ENCODE measurements at regions not wholly inside any gene's neighbourhood (a gene's known extent, or its start where the extent isn't known, plus 50 kb on each side); places are given as distances from the start of the nearest gene placed in this dataset.
"Not testable (repeated sequence)": the region's sequence is repeated elsewhere in the genome, so short reads cannot be mapped to it uniquely, and the experiment has no call there.

DNA sequence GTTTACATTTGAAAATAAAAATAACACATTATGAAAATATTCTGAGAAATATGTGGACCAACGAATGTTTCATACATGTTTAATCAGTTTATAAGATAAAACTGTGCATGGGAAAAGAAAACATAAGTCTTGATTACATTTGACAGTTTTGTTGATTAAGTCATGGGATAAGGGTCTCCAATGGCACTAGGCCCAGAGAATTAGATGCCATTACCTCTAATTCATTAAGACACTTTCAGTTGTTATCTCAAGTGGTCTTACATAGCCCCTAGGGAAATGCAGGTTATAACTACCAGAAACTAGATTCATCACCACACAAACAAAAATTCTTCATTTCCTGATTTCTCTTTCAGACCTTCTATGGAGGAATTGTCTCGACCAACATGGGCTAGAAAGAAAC, 300.8 kb downstream of the PCDH7 start:
- no peak for DNase-seq

DNA sequence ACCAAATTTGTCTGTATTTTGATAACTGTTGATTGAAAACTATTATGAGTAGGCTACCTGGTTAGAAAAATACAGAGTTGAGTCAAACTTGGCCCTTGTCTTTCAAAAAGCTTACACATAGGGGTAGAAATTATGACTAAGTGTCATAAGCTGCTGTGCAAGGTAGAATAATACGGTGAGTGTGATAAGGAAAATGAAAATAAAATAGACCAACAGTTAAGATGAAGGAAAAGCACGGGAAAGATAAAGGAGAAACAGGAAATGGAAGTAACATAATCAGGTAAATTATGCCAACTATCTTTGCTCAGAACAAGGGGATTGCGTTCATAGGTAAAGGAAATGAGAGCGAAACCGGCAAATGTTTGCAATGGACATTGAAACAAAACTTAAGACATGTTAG, 302.5 kb downstream of the PCDH7 start:
- no peak for DNase-seq

- DNase-seq: no peak
Observed at GRCh38 chr4:31023109-31023508, 302.9 kb downstream of the PCDH7 start.

GRCh38 chr4:31023742-31024141, 303.6 kb downstream of the PCDH7 start:
- no peak for DNase-seq

DNA sequence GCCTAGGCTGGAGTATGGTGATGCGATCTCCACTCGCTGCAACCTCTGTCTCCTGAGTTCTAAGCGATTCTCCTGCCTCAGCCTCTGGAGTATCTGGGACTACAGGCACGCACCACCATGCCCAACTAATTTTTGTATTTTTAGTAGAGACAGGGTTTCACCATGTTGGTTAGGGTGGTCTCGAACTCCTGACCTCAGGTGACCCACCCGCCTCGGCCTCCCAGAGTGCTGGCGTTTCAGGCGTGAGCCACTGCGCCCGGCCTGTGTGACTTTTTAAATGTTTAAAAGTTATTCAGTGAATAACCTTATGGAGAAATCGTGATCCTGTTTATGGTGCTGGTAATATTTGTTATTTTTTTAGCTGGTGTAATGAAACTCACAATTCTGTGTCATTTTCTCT, 304.6 kb downstream of the PCDH7 start:
- not testable (repeated sequence) for DNase-seq

- no peak for DNase-seq
Observed at GRCh38 chr4:31026256-31026655, 306.1 kb downstream of the PCDH7 start.

DNA sequence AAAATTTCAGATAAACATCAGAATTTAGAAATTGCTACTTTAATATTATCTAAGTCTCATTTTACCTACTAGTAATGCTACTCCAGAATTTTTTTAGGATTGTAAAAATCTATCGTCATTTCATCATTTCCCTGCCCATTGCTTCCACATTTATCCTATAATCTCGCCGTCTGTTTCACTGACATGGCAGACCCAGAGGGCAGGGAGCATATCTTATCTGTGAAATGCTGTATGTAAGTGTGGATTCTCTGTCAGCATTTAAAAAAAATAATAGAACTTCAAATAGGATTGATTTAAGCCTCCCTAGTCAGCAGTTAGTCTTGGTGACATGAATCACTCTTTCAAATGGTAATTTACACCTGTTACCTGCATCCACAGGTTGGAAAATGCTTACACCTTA, 314.4 kb downstream of the PCDH7 start:
- DNase-seq: no peak

DNA sequence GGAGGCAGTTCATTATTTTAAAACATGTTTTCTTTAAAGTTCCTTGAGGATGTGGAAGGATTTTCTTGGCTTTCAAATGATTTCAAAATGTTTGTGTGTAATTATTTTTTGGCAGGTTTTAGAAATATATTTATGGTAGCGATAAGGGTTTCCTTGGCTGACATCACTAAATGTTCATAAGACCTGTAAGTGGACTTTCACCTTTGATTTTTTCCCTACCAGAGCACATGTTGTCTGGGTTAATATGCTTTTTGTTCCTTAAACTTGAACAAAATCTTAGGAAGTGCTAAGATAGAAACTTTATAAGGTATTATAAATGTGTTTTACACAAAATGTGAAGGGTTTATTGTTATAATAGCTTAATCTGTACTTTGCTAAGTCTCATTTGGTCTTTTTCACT, 315.6 kb downstream of the PCDH7 start:
- DNase-seq: no peak

GRCh38 chr4:31037703-31038102, 317.5 kb downstream of the PCDH7 start:
- DNase-seq: peak in 1 of 2 experiments; percentile 5

DNA sequence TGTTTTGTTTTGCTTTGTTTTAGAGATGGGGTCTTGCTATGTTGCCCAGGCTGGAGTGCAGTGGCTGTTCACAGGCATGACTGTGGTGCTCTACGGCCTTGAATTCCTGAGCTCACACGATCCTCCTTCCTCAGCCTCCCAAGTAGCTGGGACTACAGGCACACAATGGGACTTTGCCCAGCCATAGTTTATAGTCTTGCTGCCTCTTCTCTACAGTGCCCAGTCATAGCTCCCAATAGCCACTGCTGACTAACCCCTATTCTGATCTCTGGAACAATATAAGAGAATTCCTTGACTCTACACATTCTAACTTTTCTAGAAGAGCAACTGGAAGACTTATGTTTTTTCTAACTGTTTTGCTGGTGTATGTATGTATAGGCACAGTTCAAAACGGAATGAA, 319.2 kb downstream of the PCDH7 start:
- no peak for DNase-seq

DNA sequence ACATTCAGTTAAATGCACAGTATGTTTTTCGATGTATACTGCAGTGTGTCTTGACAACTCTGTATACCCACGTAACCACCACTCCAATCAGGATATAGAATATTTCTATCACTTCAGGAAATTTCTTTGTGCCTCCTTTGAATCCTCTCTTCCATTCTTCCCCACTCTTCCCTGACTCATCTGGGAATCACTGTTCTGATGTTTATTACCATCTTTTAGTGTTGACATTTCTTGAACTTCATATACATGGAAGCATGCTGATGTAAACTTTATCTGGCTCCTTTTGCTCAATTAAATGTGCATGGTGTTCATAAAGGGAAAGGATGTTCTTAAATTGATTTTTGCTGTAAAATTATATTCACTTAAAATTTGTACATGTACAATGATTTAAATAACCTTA, 319.9 kb downstream of the PCDH7 start:
- DNase-seq: no peak

DNA sequence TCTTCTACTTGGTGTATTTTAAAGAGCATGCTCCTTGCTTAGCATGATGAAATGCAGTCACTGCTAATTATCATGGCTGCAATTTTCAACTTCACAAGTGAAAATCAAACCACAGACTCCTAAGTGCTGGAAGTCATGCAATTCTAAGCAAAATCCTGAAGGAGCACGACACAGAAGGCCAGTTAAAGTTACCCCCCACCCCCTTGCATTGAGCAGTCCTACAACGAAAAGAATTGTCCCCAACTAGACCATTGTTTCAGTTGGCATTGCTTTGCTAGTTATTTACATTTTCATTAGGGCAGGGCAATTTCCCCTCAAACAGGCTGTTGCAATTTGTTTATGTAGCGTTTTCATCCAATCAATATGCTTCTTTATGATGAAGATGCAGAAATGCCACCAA, 321.2 kb downstream of the PCDH7 start:
- DNase-seq: no peak

DNA sequence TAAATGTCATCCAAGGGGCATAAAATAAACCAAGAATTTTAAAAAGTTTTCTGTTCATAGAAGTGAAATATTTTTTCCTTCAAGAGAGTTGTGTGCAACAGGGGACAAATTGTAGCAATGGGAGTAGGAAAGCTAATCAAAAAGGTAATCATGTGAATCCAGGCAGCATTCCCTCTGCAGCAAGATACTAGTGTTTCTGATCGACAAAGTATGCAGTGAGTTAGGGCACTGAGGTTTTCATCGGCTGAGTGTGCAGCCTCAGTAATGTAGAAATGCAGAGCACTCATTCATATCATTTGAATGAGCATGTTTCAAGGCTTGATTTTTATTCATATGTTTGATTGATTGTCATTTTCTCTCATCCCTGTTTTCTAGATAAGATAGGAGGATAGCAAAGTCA, 321.7 kb downstream of the PCDH7 start:
- DNase-seq: no peak

DNA sequence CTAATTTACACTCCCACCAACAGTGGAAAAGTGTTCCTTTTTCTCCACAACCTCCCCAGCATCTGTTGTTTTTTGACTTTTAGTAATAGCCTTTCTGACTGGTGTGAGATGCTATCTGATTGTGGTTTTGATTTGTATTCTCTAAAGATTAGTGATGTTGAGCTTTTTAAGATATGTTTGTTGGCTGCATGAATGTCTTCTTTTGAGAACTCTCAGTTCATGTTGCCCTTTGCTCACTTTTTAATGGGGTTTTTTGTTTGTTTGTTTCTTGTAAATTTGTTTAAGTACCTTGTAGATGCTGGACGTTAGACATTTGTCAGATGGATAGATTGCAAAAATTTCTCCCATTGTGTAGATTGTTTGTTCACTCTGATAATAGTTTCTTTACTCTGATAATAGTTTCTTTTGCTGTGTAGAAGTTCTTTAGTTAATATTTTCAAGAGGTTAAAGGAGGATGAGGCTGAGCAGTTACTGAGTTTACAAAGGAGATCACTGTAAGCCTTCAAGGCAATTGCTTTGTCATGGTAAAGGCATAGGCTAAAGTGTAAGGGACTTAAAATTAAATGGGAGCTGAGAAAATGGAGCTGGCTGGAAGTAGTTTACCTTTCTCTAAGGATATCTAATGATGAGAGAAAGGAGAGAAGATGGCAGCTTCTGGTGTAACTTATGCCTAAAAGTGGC, 323.4 kb downstream of the PCDH7 start:
- no peak for DNase-seq

GRCh38 chr4:31045151-31045550, 325.0 kb downstream of the PCDH7 start:
- no peak for DNase-seq

- DNase-seq: no peak
Observed at GRCh38 chr4:31045724-31046318, 325.7 kb downstream of the PCDH7 start.

GRCh38 chr4:31051151-31051550, 331.0 kb downstream of the PCDH7 start:
- no peak for DNase-seq

- no peak for DNase-seq
Observed at GRCh38 chr4:31051565-31051964, 331.4 kb downstream of the PCDH7 start.

DNA sequence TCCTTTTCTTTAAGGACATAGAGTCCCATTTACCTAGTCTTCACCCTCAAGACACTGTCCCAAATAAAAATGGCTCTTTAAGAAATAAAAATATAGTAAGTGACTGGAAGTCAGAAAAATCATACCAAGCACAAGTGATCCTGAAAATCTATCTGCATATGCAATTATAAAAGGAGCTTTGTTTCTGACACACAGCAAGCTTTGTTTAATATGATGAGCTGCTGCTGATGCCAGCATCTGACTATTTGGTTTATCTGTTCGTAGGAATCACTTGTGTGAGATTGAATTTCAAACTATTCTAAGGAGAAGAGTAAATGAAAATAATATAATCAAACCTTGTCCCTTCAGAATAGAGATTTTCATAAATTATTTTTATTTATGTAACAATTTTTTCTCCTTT, 332.4 kb downstream of the PCDH7 start:
- DNase-seq: no peak

GRCh38 chr4:31053451-31053850, 333.3 kb downstream of the PCDH7 start:
- no peak for DNase-seq

GRCh38 chr4:31054295-31054694, 334.1 kb downstream of the PCDH7 start:
- DNase-seq: no peak

- no peak for DNase-seq
Observed at GRCh38 chr4:31058656-31059055, 338.5 kb downstream of the PCDH7 start.

DNA sequence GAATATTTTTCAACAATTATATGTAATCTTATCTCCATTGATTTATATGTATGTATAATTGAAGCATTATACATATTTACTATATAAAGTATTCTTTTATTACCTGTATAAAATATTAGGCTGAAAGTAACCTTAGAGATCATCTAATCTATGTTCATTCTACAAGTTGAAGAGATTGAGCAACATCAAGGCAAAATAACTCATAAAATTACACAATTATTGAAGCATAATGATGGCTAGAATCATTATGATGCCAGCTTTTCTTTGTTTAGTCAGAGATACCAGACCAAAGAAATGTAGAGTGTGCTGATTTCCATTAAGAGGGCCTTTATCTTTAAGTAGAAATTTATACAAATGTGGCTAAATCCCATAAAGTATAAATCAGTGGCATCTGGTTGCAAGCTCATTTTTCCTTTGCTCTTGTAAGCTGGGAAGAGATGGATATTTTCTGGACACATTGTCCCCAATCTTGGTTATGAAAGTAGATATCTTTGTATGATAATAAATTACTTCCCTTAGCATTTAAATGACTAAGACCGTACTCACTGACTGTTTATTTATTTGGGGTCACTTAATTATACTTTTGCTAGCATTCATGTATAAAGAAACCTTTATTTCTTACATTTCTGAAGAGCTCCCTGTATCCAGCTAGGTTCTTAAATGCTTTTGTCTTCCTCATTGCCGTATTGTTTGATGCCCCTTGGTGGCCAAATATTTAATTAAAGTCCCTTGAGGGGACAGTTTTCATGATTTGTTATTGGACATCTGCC, 339.8 kb downstream of the PCDH7 start:
- DNase-seq: no peak

GRCh38 chr4:31065086-31065485, 344.9 kb downstream of the PCDH7 start:
- no peak for DNase-seq

All from NCI-H446 (cell line).